ENCODE measurements at regions not wholly inside any gene's neighbourhood (a gene's known extent, or its start where the extent isn't known, plus 50 kb on each side); places are given as distances from the start of the nearest gene placed in this dataset.

DNA sequence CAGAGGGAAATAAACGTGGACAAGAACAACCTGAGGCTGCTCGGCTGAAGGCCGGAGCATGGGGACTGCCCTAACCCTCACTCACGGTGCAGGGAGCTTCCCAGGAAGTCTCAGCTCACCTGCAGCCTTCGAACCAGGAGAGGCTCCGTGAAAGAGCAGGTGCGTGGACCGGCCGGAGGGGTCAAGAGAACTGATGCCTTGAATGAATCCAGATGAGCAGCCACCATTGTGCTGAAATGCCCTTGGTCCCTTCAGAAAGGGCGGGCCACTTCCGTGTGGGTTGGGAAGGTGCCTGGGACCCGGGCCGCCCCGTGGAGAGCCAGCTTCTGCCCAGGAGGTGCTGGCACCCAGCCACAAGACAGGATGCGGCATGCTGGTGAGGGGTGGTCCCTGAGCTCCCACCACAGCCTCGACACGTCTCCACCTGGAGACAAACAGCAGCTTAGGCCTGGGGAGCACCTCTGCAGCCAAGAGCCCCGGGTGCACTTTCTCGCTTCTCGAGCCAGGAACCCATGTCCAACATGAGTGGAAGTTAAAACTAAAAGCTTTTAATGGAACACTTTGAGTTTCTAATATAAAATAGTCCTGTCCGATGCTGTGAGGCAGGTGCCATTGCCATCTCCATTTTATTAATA, 83.5 kb downstream of the TTLL2 start:
- Histone ChIP-seq H3K79me2 (ENCODE audit: insufficient read depth, low read length) (no peaks in the 10 kb centered on the region), H2AFZ (ENCODE audit: low read depth, low read length) (no peak overlapping the region), H3K36me3 (ENCODE audit: insufficient read depth, low read length) (no peaks in the 10 kb centered on the region), H3K27ac (ENCODE audit: low read length) (no peak overlapping the region), H3K9me3 (ENCODE audit: insufficient read depth, low read length, severe bottlenecking) (no peaks in the 10 kb centered on the region), H3K4me3 (ENCODE audit: low read depth in 1 of 2, low read length in 2 of 2) (no peak overlapping the region), H4K20me1 (ENCODE audit: insufficient read depth, low read length) (no peaks in the 10 kb centered on the region; the same call in 1 of the 2 replicates), H3K9ac (ENCODE audit: low read depth, low read length) (no peak overlapping the region), H3K4me1 (ENCODE audit: insufficient read depth, low read length) (no peaks in the 10 kb centered on the region), H3K27me3 (ENCODE audit: insufficient read depth, low read length, poor library complexity) (no peaks in the 10 kb centered on the region), H3K4me2 (ENCODE audit: insufficient read depth, low read length) (no peak overlapping the region)
- DNase-seq = no peak
- ATAC-seq (ENCODE audit: insufficient read depth, low read depth) = no peak
- TF ChIP-seq CTCF (IDR thresholded peaks at IDR 0.05; ENCODE audit: borderline replicate concordance, extremely low read depth, low read length, poor library complexity, severe bottlenecking) (no peak), EZH2 (IDR thresholded peaks at IDR 0.05; ENCODE audit: borderline replicate concordance, low read depth, low read length, severe bottlenecking) (no peak)

DNA sequence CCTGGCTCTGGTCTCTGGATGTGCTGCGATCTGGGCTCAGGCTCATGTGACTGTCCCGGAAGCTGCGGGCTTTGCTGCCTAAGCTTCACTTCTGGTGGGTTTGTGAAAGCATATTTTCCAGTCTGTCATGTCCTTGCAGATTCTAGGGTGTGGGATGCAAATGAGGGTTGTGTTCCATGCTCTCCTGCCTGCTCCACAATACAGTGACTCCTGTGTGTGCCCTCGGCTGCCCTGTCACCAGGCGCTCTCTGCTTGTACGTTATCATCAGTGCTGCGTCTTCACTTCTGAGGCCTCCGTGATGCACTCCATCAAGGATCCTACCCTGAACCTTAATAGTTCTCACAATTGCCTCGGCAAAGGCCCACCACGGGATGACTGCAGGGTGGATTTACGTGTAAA, 84.2 kb downstream of the TTLL2 start:
- Histone ChIP-seq H3K4me2 (ENCODE audit: insufficient read depth, low read length) (no peak overlapping the region), H3K9me3 (ENCODE audit: insufficient read depth, low read length, severe bottlenecking) (no peaks in the 10 kb centered on the region), H4K20me1 (ENCODE audit: insufficient read depth, low read length) (no peaks in the 10 kb centered on the region; the same call in 1 of the 2 replicates), H3K27me3 (ENCODE audit: insufficient read depth, low read length, poor library complexity) (no peaks in the 10 kb centered on the region), H3K27ac (ENCODE audit: low read length) (no peak overlapping the region), H3K79me2 (ENCODE audit: insufficient read depth, low read length) (no peaks in the 10 kb centered on the region), H3K4me3 (ENCODE audit: low read depth in 1 of 2, low read length in 2 of 2) (no peak overlapping the region), H3K4me1 (ENCODE audit: insufficient read depth, low read length) (no peaks in the 10 kb centered on the region), H2AFZ (ENCODE audit: low read depth, low read length) (no peak overlapping the region), H3K9ac (ENCODE audit: low read depth, low read length) (no peak overlapping the region), H3K36me3 (ENCODE audit: insufficient read depth, low read length) (no peaks in the 10 kb centered on the region)
- no peak for ATAC-seq (ENCODE audit: insufficient read depth, low read depth)
- TF ChIP-seq CTCF (IDR thresholded peaks at IDR 0.05; ENCODE audit: borderline replicate concordance, extremely low read depth, low read length, poor library complexity, severe bottlenecking) = no peak
- no peak for TF ChIP-seq EZH2 (IDR thresholded peaks at IDR 0.05; ENCODE audit: borderline replicate concordance, low read depth, low read length, severe bottlenecking)
- DNase-seq = no peak

DNA sequence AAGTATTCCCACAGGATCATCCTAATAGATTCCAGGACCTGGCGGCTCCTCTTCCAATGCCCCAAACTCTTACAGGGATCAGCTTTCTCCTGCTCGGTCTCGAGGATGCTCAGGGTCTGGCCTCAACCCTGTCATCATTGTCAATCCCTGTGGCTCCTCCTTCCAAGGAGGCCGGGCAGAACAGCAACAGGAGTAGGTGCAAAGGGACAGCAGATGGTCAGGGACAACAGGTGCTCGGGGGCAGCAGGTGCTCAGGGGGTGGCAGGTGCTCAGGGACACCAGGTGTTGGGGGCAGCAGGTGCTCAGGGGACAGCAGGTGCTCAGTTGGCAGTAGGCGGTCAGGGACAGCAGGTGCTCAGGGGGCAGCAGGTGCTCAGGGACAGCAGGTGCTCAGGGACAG, 84.8 kb downstream of the TTLL2 start:
- Histone ChIP-seq H2AFZ (ENCODE audit: low read depth, low read length) (no peak overlapping the region), H3K36me3 (ENCODE audit: insufficient read depth, low read length) (no peaks in the 10 kb centered on the region), H3K9me3 (ENCODE audit: insufficient read depth, low read length, severe bottlenecking) (no peaks in the 10 kb centered on the region), H4K20me1 (ENCODE audit: insufficient read depth, low read length) (no peaks in the 10 kb centered on the region; the same call in 1 of the 2 replicates), H3K4me1 (ENCODE audit: insufficient read depth, low read length) (no peaks in the 10 kb centered on the region), H3K27me3 (ENCODE audit: insufficient read depth, low read length, poor library complexity) (no peaks in the 10 kb centered on the region), H3K9ac (ENCODE audit: low read depth, low read length) (no peak overlapping the region), H3K79me2 (ENCODE audit: insufficient read depth, low read length) (no peaks in the 10 kb centered on the region), H3K27ac (ENCODE audit: low read length) (no peak overlapping the region), H3K4me3 (ENCODE audit: low read depth in 1 of 2, low read length in 2 of 2) (no peak overlapping the region), H3K4me2 (ENCODE audit: insufficient read depth, low read length) (no peak overlapping the region)
- no peak for TF ChIP-seq CTCF (IDR thresholded peaks at IDR 0.05; ENCODE audit: borderline replicate concordance, extremely low read depth, low read length, poor library complexity, severe bottlenecking)
- no peak for TF ChIP-seq EZH2 (IDR thresholded peaks at IDR 0.05; ENCODE audit: borderline replicate concordance, low read depth, low read length, severe bottlenecking)
- ATAC-seq (ENCODE audit: insufficient read depth, low read depth) = no peak
- DNase-seq = no peak
